ENCODE measurements at regions not wholly inside any gene's neighbourhood (a gene's known extent, or its start where the extent isn't known, plus 50 kb on each side); places are given as distances from the start of the nearest gene placed in this dataset.

GRCh38 chr2:103335403-103335802, 573.6 kb downstream of the TMEM182 start:
- TF ChIP-seq POLR2AphosphoS5 (IDR thresholded peaks at IDR 0.05) (no peak), CTCF (IDR thresholded peaks at IDR 0.05) (no peak), POLR2A (IDR thresholded peaks at IDR 0.05) (no peak)
